HL-60 (cell line): ENCODE measurements at regions not wholly inside any gene's neighbourhood (a gene's known extent, or its start where the extent isn't known, plus 50 kb on each side); places are given as distances from the start of the nearest gene placed in this dataset.

ENCODE experiments used
- GABPA ChIP-seq: IDR thresholded peaks from 2 replicates; pipeline ENCODE4 v1.6.1; 2012; ENCODE audit warnings: low read depth
- POLR2AphosphoS5 ChIP-seq: IDR thresholded peaks from 2 replicates; pipeline ENCODE4 v1.6.1; 2012; ENCODE audit warnings: low read depth
- SPI1 ChIP-seq: IDR thresholded peaks from 2 replicates; pipeline ENCODE4 v1.6.1; 2012; ENCODE audit warnings: low read depth, mild to moderate bottlenecking, borderline replicate concordance
- TF ChIP-seq, protein P1 (sequence below): IDR thresholded peaks from one replicate; pipeline ENCODE4 v1.5.1; 2011; ENCODE audit warnings: low read length, control low read depth, inconsistent platforms; ENCODE audit not compliant: insufficient read depth
- TF ChIP-seq, protein P2 (sequence below): IDR thresholded peaks from 2 replicates; pipeline ENCODE4 v1.6.1; 2012; ENCODE audit warnings: low read depth; ENCODE audit not compliant: insufficient replicate concordance

DNA sequence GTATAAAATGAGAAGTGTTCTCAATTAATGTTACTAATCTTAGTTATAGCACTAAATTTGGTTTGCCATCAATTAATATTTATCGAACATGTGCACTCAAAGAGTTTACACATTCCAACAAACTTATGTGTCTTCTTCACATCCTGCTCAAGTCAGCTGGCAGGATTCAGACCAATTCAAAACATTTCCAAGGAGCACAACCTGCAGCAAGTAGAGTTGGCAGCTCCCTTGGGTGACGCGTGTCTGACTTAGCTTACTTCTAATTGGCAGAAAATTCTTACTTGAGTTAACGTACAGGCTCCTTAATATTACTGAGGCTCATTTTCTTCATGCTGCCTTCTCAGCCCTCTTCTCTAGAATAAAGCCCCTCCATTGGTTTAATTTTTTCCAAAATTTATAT is 110.4 kb upstream of the PFN2 start:
- TF ChIP-seq POLR2AphosphoS5 (no peak), GABPA (no peak), SPI1 (no peak)
- TF ChIP-seq, protein P1, sequence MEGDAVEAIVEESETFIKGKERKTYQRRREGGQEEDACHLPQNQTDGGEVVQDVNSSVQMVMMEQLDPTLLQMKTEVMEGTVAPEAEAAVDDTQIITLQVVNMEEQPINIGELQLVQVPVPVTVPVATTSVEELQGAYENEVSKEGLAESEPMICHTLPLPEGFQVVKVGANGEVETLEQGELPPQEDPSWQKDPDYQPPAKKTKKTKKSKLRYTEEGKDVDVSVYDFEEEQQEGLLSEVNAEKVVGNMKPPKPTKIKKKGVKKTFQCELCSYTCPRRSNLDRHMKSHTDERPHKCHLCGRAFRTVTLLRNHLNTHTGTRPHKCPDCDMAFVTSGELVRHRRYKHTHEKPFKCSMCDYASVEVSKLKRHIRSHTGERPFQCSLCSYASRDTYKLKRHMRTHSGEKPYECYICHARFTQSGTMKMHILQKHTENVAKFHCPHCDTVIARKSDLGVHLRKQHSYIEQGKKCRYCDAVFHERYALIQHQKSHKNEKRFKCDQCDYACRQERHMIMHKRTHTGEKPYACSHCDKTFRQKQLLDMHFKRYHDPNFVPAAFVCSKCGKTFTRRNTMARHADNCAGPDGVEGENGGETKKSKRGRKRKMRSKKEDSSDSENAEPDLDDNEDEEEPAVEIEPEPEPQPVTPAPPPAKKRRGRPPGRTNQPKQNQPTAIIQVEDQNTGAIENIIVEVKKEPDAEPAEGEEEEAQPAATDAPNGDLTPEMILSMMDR = no peak
- TF ChIP-seq, protein P2, sequence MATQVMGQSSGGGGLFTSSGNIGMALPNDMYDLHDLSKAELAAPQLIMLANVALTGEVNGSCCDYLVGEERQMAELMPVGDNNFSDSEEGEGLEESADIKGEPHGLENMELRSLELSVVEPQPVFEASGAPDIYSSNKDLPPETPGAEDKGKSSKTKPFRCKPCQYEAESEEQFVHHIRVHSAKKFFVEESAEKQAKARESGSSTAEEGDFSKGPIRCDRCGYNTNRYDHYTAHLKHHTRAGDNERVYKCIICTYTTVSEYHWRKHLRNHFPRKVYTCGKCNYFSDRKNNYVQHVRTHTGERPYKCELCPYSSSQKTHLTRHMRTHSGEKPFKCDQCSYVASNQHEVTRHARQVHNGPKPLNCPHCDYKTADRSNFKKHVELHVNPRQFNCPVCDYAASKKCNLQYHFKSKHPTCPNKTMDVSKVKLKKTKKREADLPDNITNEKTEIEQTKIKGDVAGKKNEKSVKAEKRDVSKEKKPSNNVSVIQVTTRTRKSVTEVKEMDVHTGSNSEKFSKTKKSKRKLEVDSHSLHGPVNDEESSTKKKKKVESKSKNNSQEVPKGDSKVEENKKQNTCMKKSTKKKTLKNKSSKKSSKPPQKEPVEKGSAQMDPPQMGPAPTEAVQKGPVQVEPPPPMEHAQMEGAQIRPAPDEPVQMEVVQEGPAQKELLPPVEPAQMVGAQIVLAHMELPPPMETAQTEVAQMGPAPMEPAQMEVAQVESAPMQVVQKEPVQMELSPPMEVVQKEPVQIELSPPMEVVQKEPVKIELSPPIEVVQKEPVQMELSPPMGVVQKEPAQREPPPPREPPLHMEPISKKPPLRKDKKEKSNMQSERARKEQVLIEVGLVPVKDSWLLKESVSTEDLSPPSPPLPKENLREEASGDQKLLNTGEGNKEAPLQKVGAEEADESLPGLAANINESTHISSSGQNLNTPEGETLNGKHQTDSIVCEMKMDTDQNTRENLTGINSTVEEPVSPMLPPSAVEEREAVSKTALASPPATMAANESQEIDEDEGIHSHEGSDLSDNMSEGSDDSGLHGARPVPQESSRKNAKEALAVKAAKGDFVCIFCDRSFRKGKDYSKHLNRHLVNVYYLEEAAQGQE = no peak
